ENCODE measurements at regions not wholly inside any gene's neighbourhood (a gene's known extent, or its start where the extent isn't known, plus 50 kb on each side); places are given as distances from the start of the nearest gene placed in this dataset.

DNA sequence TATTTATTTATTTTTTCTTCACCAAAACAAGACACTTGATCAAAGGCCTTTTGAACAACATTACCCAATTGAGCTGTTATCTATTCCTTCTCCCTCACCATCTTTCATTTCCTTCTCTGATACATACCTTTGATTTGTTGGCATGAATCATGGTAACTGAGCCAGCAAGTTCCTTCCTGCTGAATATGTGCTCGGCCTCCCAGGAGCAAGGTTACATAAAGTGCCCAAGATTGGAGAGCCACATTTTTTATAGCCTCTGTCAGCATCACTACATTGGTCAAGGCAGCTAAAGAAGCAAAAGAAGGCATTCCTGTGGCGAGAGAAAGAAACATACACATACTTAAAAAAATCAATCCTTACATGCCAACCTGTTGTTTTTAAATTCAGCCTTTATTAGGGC is 369.6 kb downstream of the CYLC2 start:
- DNase-seq (ENCODE audit: low read depth) (peak; percentile 95), FAIRE-seq (no peak)
- TF ChIP-seq, protein P1, sequence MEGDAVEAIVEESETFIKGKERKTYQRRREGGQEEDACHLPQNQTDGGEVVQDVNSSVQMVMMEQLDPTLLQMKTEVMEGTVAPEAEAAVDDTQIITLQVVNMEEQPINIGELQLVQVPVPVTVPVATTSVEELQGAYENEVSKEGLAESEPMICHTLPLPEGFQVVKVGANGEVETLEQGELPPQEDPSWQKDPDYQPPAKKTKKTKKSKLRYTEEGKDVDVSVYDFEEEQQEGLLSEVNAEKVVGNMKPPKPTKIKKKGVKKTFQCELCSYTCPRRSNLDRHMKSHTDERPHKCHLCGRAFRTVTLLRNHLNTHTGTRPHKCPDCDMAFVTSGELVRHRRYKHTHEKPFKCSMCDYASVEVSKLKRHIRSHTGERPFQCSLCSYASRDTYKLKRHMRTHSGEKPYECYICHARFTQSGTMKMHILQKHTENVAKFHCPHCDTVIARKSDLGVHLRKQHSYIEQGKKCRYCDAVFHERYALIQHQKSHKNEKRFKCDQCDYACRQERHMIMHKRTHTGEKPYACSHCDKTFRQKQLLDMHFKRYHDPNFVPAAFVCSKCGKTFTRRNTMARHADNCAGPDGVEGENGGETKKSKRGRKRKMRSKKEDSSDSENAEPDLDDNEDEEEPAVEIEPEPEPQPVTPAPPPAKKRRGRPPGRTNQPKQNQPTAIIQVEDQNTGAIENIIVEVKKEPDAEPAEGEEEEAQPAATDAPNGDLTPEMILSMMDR (IDR thresholded peaks at IDR 0.05; ENCODE audit: insufficient read depth, low read length, severe bottlenecking) = no peak
- H3K27me3 ChIP-seq (ENCODE audit: control insufficient read depth, insufficient read depth, low read length) = no peaks in the 10 kb centered on the region
- H3K4me3 ChIP-seq (ENCODE audit: low read depth, low read length) = no peak overlapping the region
- H3K36me3 ChIP-seq (ENCODE audit: control insufficient read depth, insufficient read depth, low read length) = no peaks in the 10 kb centered on the region

DNA sequence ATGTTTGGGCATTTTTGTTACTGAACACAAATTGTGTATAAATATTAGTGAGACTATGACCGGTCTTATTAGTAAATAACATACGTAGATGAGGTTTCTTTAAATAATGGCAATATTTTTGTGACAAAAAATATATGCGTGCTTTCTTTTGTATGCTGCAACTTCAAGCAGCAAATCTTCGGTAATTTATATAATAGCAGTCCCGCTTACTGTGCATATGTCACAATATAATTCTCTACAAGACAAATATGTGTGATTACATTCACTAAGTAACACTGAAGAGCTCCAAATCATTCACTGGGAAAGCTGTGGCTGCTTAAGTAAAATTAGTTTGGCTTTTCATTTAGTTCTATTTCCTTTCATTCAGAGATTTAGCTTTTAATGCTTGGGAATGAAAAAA is 376.0 kb downstream of the CYLC2 start:
- Histone ChIP-seq H3K27me3 (ENCODE audit: control insufficient read depth, insufficient read depth, low read length) (no peaks in the 10 kb centered on the region), H3K4me3 (ENCODE audit: low read depth, low read length) (no peak overlapping the region), H3K36me3 (ENCODE audit: control insufficient read depth, insufficient read depth, low read length) (no peaks in the 10 kb centered on the region)
- TF ChIP-seq, protein P1 (IDR thresholded peaks at IDR 0.05; ENCODE audit: insufficient read depth, low read length, severe bottlenecking) = no peak
- FAIRE-seq = no peak
- no peak for DNase-seq (ENCODE audit: low read depth)

GRCh38 chr9:103372828-103373227 is 377.7 kb downstream of the CYLC2 start:
- TF ChIP-seq, protein P1 (IDR thresholded peaks at IDR 0.05; ENCODE audit: insufficient read depth, low read length, severe bottlenecking) = no peak
- DNase-seq (ENCODE audit: low read depth) (no peak), FAIRE-seq (no peak)
- Histone ChIP-seq H3K4me3 (ENCODE audit: low read depth, low read length) (no peak overlapping the region), H3K36me3 (ENCODE audit: control insufficient read depth, insufficient read depth, low read length) (no peaks in the 10 kb centered on the region), H3K27me3 (ENCODE audit: control insufficient read depth, insufficient read depth, low read length) (no peaks in the 10 kb centered on the region)

GRCh38 chr9:103377667-103378066 is 382.5 kb downstream of the CYLC2 start:
- Histone ChIP-seq H3K27me3 (ENCODE audit: control insufficient read depth, insufficient read depth, low read length) (no peaks in the 10 kb centered on the region), H3K4me3 (ENCODE audit: low read depth, low read length) (no peak overlapping the region), H3K36me3 (ENCODE audit: control insufficient read depth, insufficient read depth, low read length) (no peaks in the 10 kb centered on the region)
- TF ChIP-seq, protein P1 (IDR thresholded peaks at IDR 0.05; ENCODE audit: insufficient read depth, low read length, severe bottlenecking) = no peak
- FAIRE-seq (no peak), DNase-seq (ENCODE audit: low read depth) (no peak)

- peak; percentile 80 for FAIRE-seq
- H3K4me3 ChIP-seq (ENCODE audit: low read depth, low read length) = no peak overlapping the region
- no peaks in the 10 kb centered on the region for H3K27me3 ChIP-seq (ENCODE audit: control insufficient read depth, insufficient read depth, low read length)
- DNase-seq (ENCODE audit: low read depth) = peak; percentile 76
- no peaks in the 10 kb centered on the region for H3K36me3 ChIP-seq (ENCODE audit: control insufficient read depth, insufficient read depth, low read length)
- TF ChIP-seq, protein P1 (IDR thresholded peaks at IDR 0.05; ENCODE audit: insufficient read depth, low read length, severe bottlenecking) = peak; percentile 71
Observed at GRCh38 chr9:103397868-103398600, 402.9 kb downstream of the CYLC2 start.

DNA sequence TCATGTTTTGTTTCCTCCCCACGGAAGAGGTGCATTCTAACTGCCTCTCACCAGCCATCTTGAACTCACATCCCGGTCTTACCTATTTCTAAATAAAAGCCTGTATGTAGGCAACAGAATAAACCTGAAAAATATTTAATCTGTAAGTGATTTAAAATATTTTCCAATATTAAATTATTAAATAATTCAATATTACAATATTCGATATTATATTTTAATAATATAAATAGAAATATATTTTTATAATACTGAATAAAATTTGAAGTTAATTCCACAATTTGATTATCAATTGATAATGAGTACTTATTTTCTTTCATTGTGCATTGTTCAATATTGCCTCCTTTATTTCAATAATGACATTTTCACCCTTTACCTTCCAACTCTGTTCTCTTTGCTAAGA is 404.4 kb downstream of the CYLC2 start:
- Histone ChIP-seq H3K27me3 (ENCODE audit: control insufficient read depth, insufficient read depth, low read length) (no peaks in the 10 kb centered on the region), H3K4me3 (ENCODE audit: low read depth, low read length) (no peak overlapping the region), H3K36me3 (ENCODE audit: control insufficient read depth, insufficient read depth, low read length) (no peaks in the 10 kb centered on the region)
- FAIRE-seq (no peak), DNase-seq (ENCODE audit: low read depth) (no peak)
- TF ChIP-seq, protein P1 (IDR thresholded peaks at IDR 0.05; ENCODE audit: insufficient read depth, low read length, severe bottlenecking) = no peak

Data from bronchial epithelial cell (primary cell).